ENCODE measurements at regions not wholly inside any gene's neighbourhood (a gene's known extent, or its start where the extent isn't known, plus 50 kb on each side); places are given as distances from the start of the nearest gene placed in this dataset.

- peak overlapping the region; percentile 10; the same call in 1 of the 2 replicates for H3K4me2 ChIP-seq (ENCODE audit: low read length)
- H4K20me1 ChIP-seq (ENCODE audit: insufficient read depth, low read length), result no peaks in the 10 kb centered on the region
- H3K9ac ChIP-seq (ENCODE audit: low read length), result peak overlapping the region; percentile 24; the same call in 1 of the 2 replicates
- H3K36me3 ChIP-seq (replicated peaks; ENCODE audit: low read depth, low read length), result peaks cover 3% of the 10 kb centered on the region
- H3K79me2 ChIP-seq (ENCODE audit: low read length), result no peaks in the 10 kb centered on the region
- no peak overlapping the region for H2AFZ ChIP-seq (ENCODE audit: low read depth, low read length)
- peak overlapping the region; percentile 27; the same call in 1 of the 2 replicates for H3K27ac ChIP-seq (ENCODE audit: low read length)
- H3K9me3 ChIP-seq (ENCODE audit: insufficient read depth, low read length), result no peaks in the 10 kb centered on the region; the same call in 1 of the 2 replicates
- TF ChIP-seq EZH2phosphoT487 (IDR thresholded peaks at IDR 0.05; ENCODE audit: low read depth), result no peak
- peak; percentile 52 for TF ChIP-seq CTCF (IDR thresholded peaks at IDR 0.05; ENCODE audit: low read depth, low read length)
- H3K27me3 ChIP-seq (ENCODE audit: low read depth, low read length), result no peaks in the 10 kb centered on the region
- peaks cover 41% of the 10 kb centered on the region for H3K4me1 ChIP-seq (ENCODE audit: low read length)
- H3K4me3 ChIP-seq (ENCODE audit: low read length), result no peak overlapping the region
These were observed 312.5 kb upstream of the PTGER4 start for GRCh38 chr5:40367255-40367654.

- H3K27ac ChIP-seq (ENCODE audit: low read length), result peak overlapping the region; percentile 32
These were observed 314.1 kb upstream of the PTGER4 start for GRCh38 chr5:40365342-40366330.

GRCh38 chr5:40364441-40364840, 315.3 kb upstream of the PTGER4 start:
- Histone ChIP-seq H3K4me1 (ENCODE audit: low read length) (peaks cover 38% of the 10 kb centered on the region), H3K9ac (ENCODE audit: low read length) (no peak overlapping the region), H3K4me2 (ENCODE audit: low read length) (no peak overlapping the region), H3K27ac (ENCODE audit: low read length) (no peak overlapping the region), H3K4me3 (ENCODE audit: low read length) (no peak overlapping the region), H4K20me1 (ENCODE audit: insufficient read depth, low read length) (no peaks in the 10 kb centered on the region), H3K27me3 (ENCODE audit: low read depth, low read length) (no peaks in the 10 kb centered on the region), H3K79me2 (ENCODE audit: low read length) (no peaks in the 10 kb centered on the region), H2AFZ (ENCODE audit: low read depth, low read length) (no peak overlapping the region), H3K9me3 (ENCODE audit: insufficient read depth, low read length) (no peaks in the 10 kb centered on the region), H3K36me3 (replicated peaks; ENCODE audit: low read depth, low read length) (no peaks in the 10 kb centered on the region)
- TF ChIP-seq EZH2phosphoT487 (IDR thresholded peaks at IDR 0.05; ENCODE audit: low read depth), result no peak
- no peak for TF ChIP-seq CTCF (IDR thresholded peaks at IDR 0.05; ENCODE audit: low read depth, low read length)

More at GRCh38 chr5:40365342-40366330, 314.1 kb upstream of the PTGER4 start:
- Histone ChIP-seq H4K20me1 (ENCODE audit: insufficient read depth, low read length) (no peaks in the 10 kb centered on the region), H3K79me2 (ENCODE audit: low read length) (no peaks in the 10 kb centered on the region), H3K4me1 (ENCODE audit: low read length) (peaks cover 38% of the 10 kb centered on the region), H3K4me2 (ENCODE audit: low read length) (peak overlapping the region; percentile 24), H2AFZ (ENCODE audit: low read depth, low read length) (no peak overlapping the region), H3K36me3 (replicated peaks; ENCODE audit: low read depth, low read length) (no peaks in the 10 kb centered on the region), H3K9me3 (ENCODE audit: insufficient read depth, low read length) (no peaks in the 10 kb centered on the region; the same call in 1 of the 2 replicates), H3K27me3 (ENCODE audit: low read depth, low read length) (no peaks in the 10 kb centered on the region), H3K4me3 (ENCODE audit: low read length) (no peak overlapping the region), H3K9ac (ENCODE audit: low read length) (no peak overlapping the region)
- no peak for TF ChIP-seq EZH2phosphoT487 (IDR thresholded peaks at IDR 0.05; ENCODE audit: low read depth)
- no peak for TF ChIP-seq CTCF (IDR thresholded peaks at IDR 0.05; ENCODE audit: low read depth, low read length)

- peaks cover 15% of the 10 kb centered on the region for H3K4me1 ChIP-seq (ENCODE audit: low read length)
- H3K27me3 ChIP-seq (ENCODE audit: low read depth, low read length), result no peaks in the 10 kb centered on the region
- H3K79me2 ChIP-seq (ENCODE audit: low read length), result no peaks in the 10 kb centered on the region
- H3K9me3 ChIP-seq (ENCODE audit: insufficient read depth, low read length), result no peaks in the 10 kb centered on the region
- TF ChIP-seq CTCF (IDR thresholded peaks at IDR 0.05; ENCODE audit: low read depth, low read length), result no peak
- TF ChIP-seq EZH2phosphoT487 (IDR thresholded peaks at IDR 0.05; ENCODE audit: low read depth), result no peak
- H3K4me3 ChIP-seq (ENCODE audit: low read length), result no peak overlapping the region
- no peak overlapping the region for H3K9ac ChIP-seq (ENCODE audit: low read length)
- no peaks in the 10 kb centered on the region for H3K36me3 ChIP-seq (replicated peaks; ENCODE audit: low read depth, low read length)
- H3K4me2 ChIP-seq (ENCODE audit: low read length), result no peak overlapping the region
- H2AFZ ChIP-seq (ENCODE audit: low read depth, low read length), result no peak overlapping the region
- H3K27ac ChIP-seq (ENCODE audit: low read length), result no peak overlapping the region
- no peaks in the 10 kb centered on the region for H4K20me1 ChIP-seq (ENCODE audit: insufficient read depth, low read length)
These were observed 318.3 kb upstream of the PTGER4 start for GRCh38 chr5:40361378-40361777.

Measured in OCI-LY3 (cell line).